GM20000 (cell line): ENCODE measurements at regions not wholly inside any gene's neighbourhood (a gene's known extent, or its start where the extent isn't known, plus 50 kb on each side); places are given as distances from the start of the nearest gene placed in this dataset.
"Not testable (repeated sequence)": the region's sequence is repeated elsewhere in the genome, so short reads cannot be mapped to it uniquely, and the experiment has no call there.

ENCODE experiments used
- DNase-seq: peaks from one replicate; pipeline ENCODE4 v3.0.0; 2012; ENCODE audit warnings: low spot score
- CTCF ChIP-seq: IDR thresholded peaks from 2 replicates; pipeline ENCODE4 v1.5.1; 2012; ENCODE audit warnings: mild to moderate bottlenecking, control low read depth; ENCODE audit errors: extremely low read depth, missing control alignments

GRCh38 chr10:37003126-37003525 is 122.3 kb upstream of the ANKRD30A start:
- TF ChIP-seq CTCF, result no peak
- no peak for DNase-seq

DNA sequence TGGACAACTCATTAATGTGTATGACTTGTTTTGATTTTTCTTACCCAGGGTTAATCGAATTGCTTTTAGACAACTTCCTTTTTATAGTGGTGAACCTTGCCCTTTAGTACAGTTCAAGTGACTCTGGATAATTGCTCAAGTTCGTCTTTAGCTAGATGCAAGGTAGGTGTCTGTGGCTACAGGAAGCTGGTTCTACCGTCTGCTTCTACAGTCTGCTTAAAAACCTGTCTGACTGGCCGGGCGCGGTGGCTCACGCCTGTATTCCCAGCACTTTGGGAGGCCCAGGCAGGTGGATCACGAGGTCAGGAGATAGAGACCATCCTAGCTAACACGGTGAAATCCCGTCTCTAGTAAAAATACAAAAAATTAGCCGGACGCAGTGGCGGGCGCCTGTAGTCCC is 129.6 kb upstream of the ANKRD30A start:
- DNase-seq, result not testable (repeated sequence)

GRCh38 chr10:36994886-36995285 is 130.5 kb upstream of the ANKRD30A start:
- DNase-seq, result no peak
- no peak for TF ChIP-seq CTCF

DNA sequence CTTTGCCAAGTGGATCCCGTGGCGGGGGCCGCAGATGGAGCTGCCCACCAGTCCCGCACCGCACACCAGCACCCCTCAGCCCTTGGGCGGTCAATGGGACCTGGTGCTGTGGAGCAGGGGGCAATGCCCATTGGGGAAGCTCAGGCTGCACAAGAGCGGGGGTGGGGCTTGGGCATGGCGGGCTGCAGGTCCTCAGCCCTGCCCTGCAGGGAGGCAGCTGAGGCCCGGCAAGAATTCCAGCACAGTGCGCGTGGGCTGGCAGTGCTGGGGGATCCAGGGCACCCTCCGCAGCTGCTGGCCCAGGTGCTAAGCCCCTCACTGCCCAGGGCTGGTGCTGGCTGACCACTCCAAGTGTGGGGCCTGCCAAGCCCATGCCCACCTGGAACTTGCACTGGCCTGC is 136.2 kb upstream of the ANKRD30A start:
- DNase-seq, result no peak
- TF ChIP-seq CTCF, result no peak

DNA sequence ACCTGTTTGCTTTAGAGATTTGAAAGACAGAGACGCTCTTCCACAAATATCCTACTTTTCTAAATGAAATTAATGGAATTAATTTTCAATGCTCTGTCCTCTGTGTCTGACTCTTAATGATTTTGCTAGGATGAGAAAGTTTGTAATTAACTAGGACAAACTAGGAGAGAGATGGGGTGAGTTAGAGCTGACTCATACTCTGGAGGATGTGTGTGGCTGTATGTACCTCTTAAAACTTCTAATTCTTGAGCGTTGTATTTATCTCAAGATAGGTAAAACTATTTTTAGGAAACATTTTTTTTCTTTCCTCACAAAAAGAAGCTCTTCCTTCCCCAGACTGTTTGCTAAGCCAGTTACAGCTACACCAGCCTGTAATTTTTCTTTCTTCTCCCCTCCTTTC is 178.8 kb upstream of the ANKRD30A start:
- no peak for DNase-seq
- TF ChIP-seq CTCF, result no peak

DNA sequence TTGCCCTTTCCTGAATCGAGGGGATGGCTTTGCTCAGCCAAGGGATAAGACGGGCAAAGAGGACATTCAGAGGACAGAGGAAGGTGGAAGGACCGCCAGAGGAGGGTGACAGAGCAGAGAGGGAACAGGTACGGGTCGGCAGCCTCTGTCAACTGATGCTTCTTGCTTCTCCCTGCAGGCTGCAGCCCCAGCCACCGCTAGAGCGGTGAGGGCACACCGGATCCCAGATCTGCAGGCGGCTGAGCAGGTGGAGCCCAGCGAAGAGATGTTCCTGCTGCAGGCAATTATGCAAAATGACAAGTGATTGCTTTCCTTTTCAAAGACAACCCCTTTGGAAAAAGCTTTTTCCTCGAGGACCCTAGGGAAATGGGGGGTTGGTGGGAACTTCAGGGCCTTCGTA is 181.9 kb upstream of the ANKRD30A start:
- no peak for TF ChIP-seq CTCF
- no peak for DNase-seq

DNA sequence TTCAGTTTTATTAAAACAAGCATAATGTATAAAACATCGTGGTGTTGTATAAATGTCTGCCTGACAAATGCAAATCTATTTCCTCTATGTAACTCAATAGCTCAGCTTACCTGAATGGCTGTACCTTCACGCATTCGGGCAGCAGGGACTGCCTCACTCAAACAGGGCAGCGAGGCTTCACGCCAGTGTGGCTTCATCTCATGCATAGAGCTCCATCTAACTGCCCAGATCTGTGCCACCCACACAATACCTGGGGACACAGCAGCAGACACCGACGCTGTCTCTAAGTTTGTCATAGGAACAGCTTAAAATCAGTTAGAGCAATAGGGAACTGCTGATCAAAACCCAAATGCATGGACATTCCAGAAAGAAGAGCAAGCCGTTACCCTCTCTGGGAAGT is 182.8 kb upstream of the ANKRD30A start:
- no peak for TF ChIP-seq CTCF
- no peak for DNase-seq

DNA sequence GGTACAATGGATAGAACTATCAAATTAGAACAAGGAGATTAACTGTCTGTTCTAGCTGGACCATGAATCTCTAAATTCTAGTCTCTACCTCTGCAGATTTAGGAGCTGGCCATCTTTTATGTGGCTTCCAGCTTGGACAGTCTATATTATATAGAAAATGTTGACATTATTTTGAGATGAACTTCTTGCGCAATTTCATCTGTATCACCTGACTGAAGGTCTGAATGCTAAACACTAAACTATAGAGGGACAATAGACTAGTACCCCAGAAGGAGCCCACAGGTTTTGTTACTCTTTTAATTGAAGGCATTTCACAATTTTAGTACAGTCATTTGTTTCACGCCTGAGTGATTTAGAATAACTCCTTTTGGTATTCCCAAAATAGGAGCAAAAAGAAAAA is 222.4 kb upstream of the ANKRD30A start:
- TF ChIP-seq CTCF, result no peak
- DNase-seq, result no peak
